ENCODE measurements at regions not wholly inside any gene's neighbourhood (a gene's known extent, or its start where the extent isn't known, plus 50 kb on each side); places are given as distances from the start of the nearest gene placed in this dataset.

- H3F3A ChIP-seq (ENCODE audit: insufficient read depth), result no peaks in the 10 kb centered on the region
- H2AFZ ChIP-seq, result no peak overlapping the region
- no peaks in the 10 kb centered on the region for H3K36me3 ChIP-seq (ENCODE audit: low read depth)
- no peaks in the 10 kb centered on the region for H4K20me1 ChIP-seq (ENCODE audit: insufficient read depth)
- 3 to 15% methylated on average over 4 of the region's 4 CpGs for WGBS, 2 experiments (ENCODE audit: low coverage in 1 of 2, low lambda C conversion rate in 2 of 2, missing lambda C conversion rate in 2 of 2)
- H3K4me2 ChIP-seq (ENCODE audit: unreplicated experiment), result no peak overlapping the region
- in situ Hi-C loops (cut with MboI), result no loop called here
- no peak overlapping the region for H3K4me3 ChIP-seq
- DNase-seq, result no peak
- TF ChIP-seq EZH2 (IDR thresholded peaks at IDR 0.05; ENCODE audit: insufficient read depth, poor library complexity, severe bottlenecking) (no peak), EZH2phosphoT487 (IDR thresholded peaks at IDR 0.05; ENCODE audit: insufficient read depth, low read depth) (no peak)
- H3K9me3 ChIP-seq (ENCODE audit: low read depth), result no peaks in the 10 kb centered on the region
- no peaks in the 10 kb centered on the region for H3K27me3 ChIP-seq (replicated peaks; ENCODE audit: insufficient read depth)
- no peaks in the 10 kb centered on the region for H3K79me2 ChIP-seq (ENCODE audit: insufficient read depth)
- H3K9ac ChIP-seq, result no peak overlapping the region
- no peak overlapping the region for H3K27ac ChIP-seq
- no peaks in the 10 kb centered on the region for H3K4me1 ChIP-seq (ENCODE audit: insufficient read depth)
- no peaks in the 10 kb centered on the region for H3K9me2 ChIP-seq (ENCODE audit: insufficient read depth)
These were observed 1847.5 kb upstream of the IGFBP7 start for GRCh38 chr4:58957711-58958110.

GRCh38 chr4:58961283-58961682, 1851.1 kb upstream of the IGFBP7 start:
- H3K79me2 ChIP-seq (ENCODE audit: insufficient read depth), result no peaks in the 10 kb centered on the region
- H3K4me3 ChIP-seq, result no peak overlapping the region
- in situ Hi-C loops (cut with MboI), result no loop called here

GRCh38 chr4:58961925-58962324, 1851.7 kb upstream of the IGFBP7 start:
- Histone ChIP-seq H3F3A (ENCODE audit: insufficient read depth) (no peaks in the 10 kb centered on the region), H3K9me3 (ENCODE audit: low read depth) (no peaks in the 10 kb centered on the region), H3K9ac (no peak overlapping the region), H3K27ac (no peak overlapping the region), H3K4me1 (ENCODE audit: insufficient read depth) (no peaks in the 10 kb centered on the region), H3K79me2 (ENCODE audit: insufficient read depth) (no peaks in the 10 kb centered on the region), H2AFZ (no peak overlapping the region), H3K27me3 (replicated peaks; ENCODE audit: insufficient read depth) (no peaks in the 10 kb centered on the region), H4K20me1 (ENCODE audit: insufficient read depth) (no peaks in the 10 kb centered on the region), H3K4me2 (ENCODE audit: unreplicated experiment) (no peak overlapping the region), H3K36me3 (ENCODE audit: low read depth) (no peaks in the 10 kb centered on the region), H3K4me3 (no peak overlapping the region), H3K9me2 (ENCODE audit: insufficient read depth) (no peaks in the 10 kb centered on the region)
- TF ChIP-seq EZH2phosphoT487 (IDR thresholded peaks at IDR 0.05; ENCODE audit: insufficient read depth, low read depth) (no peak), EZH2 (IDR thresholded peaks at IDR 0.05; ENCODE audit: insufficient read depth, poor library complexity, severe bottlenecking) (no peak)
- in situ Hi-C loops (cut with MboI), result no loop called here
- 10 to 14% methylated on average over 2 of the region's 2 CpGs for WGBS, 2 experiments (ENCODE audit: low coverage in 1 of 2, low lambda C conversion rate in 2 of 2, missing lambda C conversion rate in 2 of 2)
- DNase-seq, result no peak

More at GRCh38 chr4:58961283-58961682, 1851.1 kb upstream of the IGFBP7 start:
- H3F3A ChIP-seq (ENCODE audit: insufficient read depth), result no peaks in the 10 kb centered on the region
- no peaks in the 10 kb centered on the region for H4K20me1 ChIP-seq (ENCODE audit: insufficient read depth)
- no peaks in the 10 kb centered on the region for H3K36me3 ChIP-seq (ENCODE audit: low read depth)
- WGBS, 2 experiments (ENCODE audit: low coverage in 1 of 2, low lambda C conversion rate in 2 of 2, missing lambda C conversion rate in 2 of 2), result 8 to 25% methylated on average over 2 of the region's 2 CpGs
- H3K4me2 ChIP-seq (ENCODE audit: unreplicated experiment), result no peak overlapping the region
- no peaks in the 10 kb centered on the region for H3K27me3 ChIP-seq (replicated peaks; ENCODE audit: insufficient read depth)
- no peaks in the 10 kb centered on the region for H3K9me3 ChIP-seq (ENCODE audit: low read depth)
- no peak for DNase-seq
- H3K9me2 ChIP-seq (ENCODE audit: insufficient read depth), result no peaks in the 10 kb centered on the region
- no peaks in the 10 kb centered on the region for H3K4me1 ChIP-seq (ENCODE audit: insufficient read depth)
- TF ChIP-seq EZH2 (IDR thresholded peaks at IDR 0.05; ENCODE audit: insufficient read depth, poor library complexity, severe bottlenecking) (no peak), EZH2phosphoT487 (IDR thresholded peaks at IDR 0.05; ENCODE audit: insufficient read depth, low read depth) (no peak)
- no peak overlapping the region for H2AFZ ChIP-seq
- H3K27ac ChIP-seq, result no peak overlapping the region
- H3K9ac ChIP-seq, result no peak overlapping the region

GRCh38 chr4:58962424-58962823, 1852.2 kb upstream of the IGFBP7 start:
- Histone ChIP-seq H3K36me3 (ENCODE audit: low read depth) (no peaks in the 10 kb centered on the region), H3K4me1 (ENCODE audit: insufficient read depth) (no peaks in the 10 kb centered on the region)

GRCh38 chr4:58981828-58982227, 1871.6 kb upstream of the IGFBP7 start:
- no peak for DNase-seq
- H3K36me3 ChIP-seq (ENCODE audit: low read depth), result no peaks in the 10 kb centered on the region
- no peaks in the 10 kb centered on the region for H3K9me3 ChIP-seq (ENCODE audit: low read depth)
- no peak overlapping the region for H3K27ac ChIP-seq
- no peak overlapping the region for H3K9ac ChIP-seq
- no peaks in the 10 kb centered on the region; the same call in 1 of the 2 replicates for H3K9me2 ChIP-seq (ENCODE audit: insufficient read depth)
- WGBS, 2 experiments (ENCODE audit: low coverage in 1 of 2, low lambda C conversion rate in 2 of 2, missing lambda C conversion rate in 2 of 2), result 9 to 12% methylated on average over 1 of the region's 1 CpG
- in situ Hi-C loops (cut with MboI), result no loop called here
- H3K4me1 ChIP-seq (ENCODE audit: insufficient read depth), result no peaks in the 10 kb centered on the region
- no peak overlapping the region for H2AFZ ChIP-seq
- no peaks in the 10 kb centered on the region for H3K79me2 ChIP-seq (ENCODE audit: insufficient read depth)
- no peaks in the 10 kb centered on the region for H4K20me1 ChIP-seq (ENCODE audit: insufficient read depth)
- no peaks in the 10 kb centered on the region for H3K27me3 ChIP-seq (replicated peaks; ENCODE audit: insufficient read depth)
- no peak overlapping the region for H3K4me3 ChIP-seq
- H3K4me2 ChIP-seq (ENCODE audit: unreplicated experiment), result no peak overlapping the region
- H3F3A ChIP-seq (ENCODE audit: insufficient read depth), result no peaks in the 10 kb centered on the region
- TF ChIP-seq EZH2 (IDR thresholded peaks at IDR 0.05; ENCODE audit: insufficient read depth, poor library complexity, severe bottlenecking), result no peak
- no peak for TF ChIP-seq EZH2phosphoT487 (IDR thresholded peaks at IDR 0.05; ENCODE audit: insufficient read depth, low read depth)

More at GRCh38 chr4:58962424-58962823, 1852.2 kb upstream of the IGFBP7 start:
- no peak for TF ChIP-seq EZH2phosphoT487 (IDR thresholded peaks at IDR 0.05; ENCODE audit: insufficient read depth, low read depth)
- TF ChIP-seq EZH2 (IDR thresholded peaks at IDR 0.05; ENCODE audit: insufficient read depth, poor library complexity, severe bottlenecking), result no peak
- Histone ChIP-seq H4K20me1 (ENCODE audit: insufficient read depth) (no peaks in the 10 kb centered on the region), H3F3A (ENCODE audit: insufficient read depth) (no peaks in the 10 kb centered on the region), H3K79me2 (ENCODE audit: insufficient read depth) (no peaks in the 10 kb centered on the region), H3K9ac (no peak overlapping the region), H3K9me3 (ENCODE audit: low read depth) (no peaks in the 10 kb centered on the region), H3K27ac (no peak overlapping the region), H3K4me3 (no peak overlapping the region), H2AFZ (no peak overlapping the region), H3K27me3 (replicated peaks; ENCODE audit: insufficient read depth) (no peaks in the 10 kb centered on the region), H3K4me2 (ENCODE audit: unreplicated experiment) (no peak overlapping the region), H3K9me2 (ENCODE audit: insufficient read depth) (no peaks in the 10 kb centered on the region)
- DNase-seq, result no peak
- in situ Hi-C loops (cut with MboI), result no loop called here

Data from GM23248 (cell line).